GM19372 (cell line): ENCODE measurements at regions not wholly inside any gene's neighbourhood (a gene's known extent, or its start where the extent isn't known, plus 50 kb on each side); places are given as distances from the start of the nearest gene placed in this dataset.

ENCODE experiments used
- ATAC-seq: cut with Tn5 transposase; IDR thresholded peaks from one replicate; pipeline ENCODE4 v1.9.1; 2021; ENCODE audit warnings: mild to moderate bottlenecking, low read depth, moderate library complexity; ENCODE audit not compliant: unreplicated experiment

DNA sequence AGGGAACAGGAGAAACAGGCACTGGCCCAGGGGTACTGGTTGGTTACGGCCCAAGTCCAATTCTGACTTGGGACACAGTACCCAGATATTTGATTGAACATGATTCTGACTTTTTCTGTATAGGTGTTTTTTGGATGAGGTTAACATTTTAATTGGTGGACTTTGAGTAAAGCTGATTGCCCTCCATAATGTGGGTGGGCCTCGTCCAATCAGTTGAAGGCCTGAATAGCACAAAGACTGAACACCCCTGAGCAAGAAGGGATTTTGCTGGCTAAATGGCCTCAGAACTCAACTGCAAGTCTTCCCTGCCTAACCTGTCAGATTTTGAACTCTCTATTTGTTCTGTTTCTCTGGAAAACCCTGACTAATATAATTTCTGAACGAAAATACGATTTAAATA is 222.6 kb downstream of the TEX36 start:
- no peak for ATAC-seq

DNA sequence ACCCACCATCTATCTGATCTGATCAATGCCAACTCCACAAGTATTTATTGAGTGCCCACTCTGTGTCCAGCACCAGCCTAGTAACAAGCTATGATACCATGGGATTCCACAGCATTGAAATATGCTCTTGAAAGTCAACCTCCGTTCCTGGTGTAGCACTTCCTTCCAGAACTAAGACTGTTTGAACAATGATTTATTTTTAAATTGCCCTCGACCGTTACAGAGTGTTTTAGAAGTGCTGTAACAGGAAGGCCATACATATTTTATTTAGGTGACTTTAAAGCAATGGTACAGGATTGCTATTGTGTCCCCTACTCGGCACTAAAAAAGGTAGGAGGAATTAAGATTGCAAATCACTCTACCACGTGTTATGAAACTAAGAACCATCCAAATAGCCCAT is 225.6 kb downstream of the TEX36 start:
- ATAC-seq: no peak

DNA sequence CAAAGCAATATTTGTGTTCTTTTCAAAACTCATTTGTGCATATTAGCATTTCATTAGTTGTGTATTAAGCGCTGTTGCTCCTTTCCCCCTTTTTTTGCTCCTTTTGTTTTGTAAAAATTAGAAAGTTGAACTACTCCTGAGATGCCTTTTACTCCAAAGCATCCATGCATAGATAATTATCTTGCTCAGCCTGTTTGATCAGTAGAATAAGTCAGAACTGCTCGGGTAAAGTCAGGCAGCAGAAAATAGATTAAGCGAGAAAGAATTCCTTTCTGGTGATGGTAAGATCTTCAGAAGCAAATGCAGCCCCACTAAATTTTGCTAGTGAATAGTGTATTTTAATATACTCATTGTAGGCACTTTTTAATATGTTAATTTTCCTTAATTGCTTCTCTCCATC is 227.1 kb downstream of the TEX36 start:
- ATAC-seq: no peak

DNA sequence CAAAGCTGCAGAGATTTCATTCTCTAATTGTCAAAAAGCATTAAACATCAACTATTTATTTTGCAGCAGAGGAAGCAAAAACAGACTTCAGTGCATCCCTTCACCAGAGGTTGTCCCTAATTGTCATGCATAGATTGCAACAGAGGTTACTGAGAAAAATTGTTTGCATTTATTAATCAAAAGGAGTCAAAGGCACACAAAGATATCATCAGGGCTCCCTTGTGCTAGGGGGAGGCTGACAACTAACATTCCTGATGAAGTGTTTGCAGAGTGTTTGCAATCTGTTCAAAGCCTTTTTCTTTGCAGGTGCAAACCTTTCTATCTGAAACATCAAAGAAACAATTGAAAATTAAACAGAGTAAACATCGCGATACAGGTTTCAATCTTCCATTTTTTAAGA is 227.5 kb downstream of the TEX36 start:
- no peak for ATAC-seq

DNA sequence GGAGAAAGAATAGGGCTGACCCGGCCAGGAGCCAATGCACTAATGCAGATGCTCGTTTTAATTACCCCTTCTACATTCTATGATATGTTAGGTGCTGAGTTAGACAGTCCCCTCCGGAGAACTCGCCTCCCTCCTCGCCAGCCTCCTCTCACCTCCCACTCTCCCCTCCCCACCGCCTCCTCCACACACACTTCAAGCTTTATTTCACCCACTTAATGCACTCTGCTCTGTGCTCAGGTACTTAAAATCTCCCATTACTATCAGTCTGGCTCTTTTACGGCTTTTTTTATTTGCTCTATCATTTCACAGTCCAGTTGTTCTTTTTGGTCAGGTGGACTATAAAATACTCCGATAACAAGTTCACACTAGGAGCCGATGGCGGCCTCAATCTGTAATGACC is 231.6 kb downstream of the TEX36 start:
- no peak for ATAC-seq

DNA sequence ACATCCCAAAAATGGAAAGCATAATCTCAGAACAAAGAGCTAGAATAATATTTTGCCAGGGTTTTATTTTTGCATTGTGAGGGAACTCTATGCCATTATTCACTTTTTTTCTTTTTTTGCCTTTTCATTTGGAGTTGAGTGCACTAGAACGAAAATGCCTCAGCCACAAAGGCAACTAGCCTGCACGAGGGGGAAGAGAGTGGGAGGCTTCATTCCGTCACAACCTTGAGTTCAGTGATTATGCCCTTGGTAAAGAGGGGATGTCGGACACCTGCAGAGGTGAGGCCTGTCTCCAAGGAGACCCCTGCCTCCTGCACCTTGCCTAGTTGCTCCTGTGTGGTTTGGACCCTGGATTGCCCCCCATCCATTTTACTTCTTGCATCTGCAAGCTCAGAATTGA is 232.7 kb downstream of the TEX36 start:
- ATAC-seq: no peak

DNA sequence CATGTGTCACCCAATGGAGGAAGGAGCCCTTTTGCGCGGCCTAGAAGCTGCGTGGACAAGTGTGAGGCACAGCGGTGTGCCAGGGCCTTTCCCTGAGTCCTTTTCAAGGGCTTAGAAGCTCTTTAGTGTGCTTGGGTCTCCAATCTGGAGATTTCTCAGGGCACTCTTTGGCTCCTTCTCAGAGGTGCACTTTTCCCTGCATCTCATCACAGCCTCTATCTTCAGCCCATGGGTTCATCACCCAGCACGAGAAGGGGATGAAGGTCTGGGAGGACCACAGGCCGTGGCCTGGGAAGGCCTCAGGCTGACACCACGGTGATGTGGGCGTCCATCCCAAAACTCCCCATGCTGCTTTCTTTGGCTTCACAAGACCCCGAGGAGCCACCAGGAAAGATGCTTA is 233.4 kb downstream of the TEX36 start:
- ATAC-seq: no peak

DNA sequence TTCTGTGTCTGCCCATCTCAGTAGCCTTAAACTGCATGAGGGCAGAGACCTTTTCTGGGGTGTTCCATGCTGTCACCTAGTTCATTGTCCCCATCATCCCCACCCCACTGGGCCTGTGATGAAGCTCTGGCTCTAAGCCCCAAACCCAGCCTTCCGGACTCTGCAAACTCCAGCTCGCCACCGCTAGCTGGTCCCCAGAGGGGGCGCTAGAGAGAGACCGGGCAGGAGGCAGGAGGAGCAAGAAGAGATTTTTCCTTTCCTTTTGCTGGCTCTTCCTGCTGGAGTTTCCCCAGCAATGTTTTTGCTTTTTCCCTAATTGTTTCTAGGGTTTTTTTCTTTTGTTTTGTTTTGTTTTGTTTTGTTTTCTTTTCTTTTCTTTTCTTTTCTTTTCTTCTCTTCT is 234.4 kb downstream of the TEX36 start:
- ATAC-seq: no peak

DNA sequence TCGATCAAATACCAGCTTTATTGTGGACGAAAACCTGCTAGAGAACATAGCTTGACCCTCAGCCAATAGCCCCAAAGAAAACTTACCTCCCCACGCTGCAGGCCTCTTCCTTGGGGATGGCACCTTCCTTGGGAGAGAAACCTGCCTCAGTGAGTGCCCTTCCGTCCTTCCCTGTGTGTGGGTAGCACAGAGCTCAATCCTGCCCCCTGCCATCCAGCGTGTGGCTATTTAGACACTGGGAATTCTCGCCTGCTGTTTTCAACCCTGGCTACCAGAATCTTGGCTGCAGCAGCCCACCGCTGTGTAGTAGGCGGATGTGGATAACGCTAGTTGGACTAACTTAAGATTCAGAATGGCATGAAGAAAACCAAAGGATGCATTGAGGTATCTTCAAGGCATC is 238.2 kb downstream of the TEX36 start:
- ATAC-seq: no peak

DNA sequence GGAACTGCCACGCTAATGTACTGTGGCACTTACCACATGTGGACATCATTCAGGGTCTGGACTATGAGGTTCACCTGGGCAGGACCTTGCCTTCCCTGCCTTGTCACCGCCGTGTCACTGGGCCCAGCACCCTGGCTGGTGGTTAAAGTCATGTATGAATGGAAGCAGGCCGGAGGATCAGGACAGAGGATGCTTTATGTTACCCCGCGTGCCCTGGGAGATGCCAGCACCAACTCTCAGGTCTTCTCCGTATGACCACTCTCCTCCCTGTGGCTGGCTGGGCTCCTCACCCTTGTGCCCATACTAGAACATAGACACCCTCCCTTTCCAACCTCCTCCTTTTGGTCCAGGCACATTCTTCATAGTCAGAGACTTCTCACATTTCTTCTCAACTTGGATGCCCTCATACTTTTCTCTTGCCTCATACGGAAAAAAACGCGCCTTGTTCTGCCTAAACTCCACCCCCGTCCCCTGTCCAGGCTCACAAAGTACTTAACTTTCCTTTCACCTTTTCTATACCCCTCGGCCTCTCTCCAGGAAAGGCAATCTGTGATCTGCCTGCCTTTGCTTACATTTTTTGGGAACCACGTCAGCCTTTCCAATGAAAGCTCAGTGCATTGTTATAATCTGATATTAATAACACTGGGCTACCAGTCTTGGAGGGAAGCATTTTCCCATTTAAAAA is 240.0 kb downstream of the TEX36 start:
- ATAC-seq: no peak

DNA sequence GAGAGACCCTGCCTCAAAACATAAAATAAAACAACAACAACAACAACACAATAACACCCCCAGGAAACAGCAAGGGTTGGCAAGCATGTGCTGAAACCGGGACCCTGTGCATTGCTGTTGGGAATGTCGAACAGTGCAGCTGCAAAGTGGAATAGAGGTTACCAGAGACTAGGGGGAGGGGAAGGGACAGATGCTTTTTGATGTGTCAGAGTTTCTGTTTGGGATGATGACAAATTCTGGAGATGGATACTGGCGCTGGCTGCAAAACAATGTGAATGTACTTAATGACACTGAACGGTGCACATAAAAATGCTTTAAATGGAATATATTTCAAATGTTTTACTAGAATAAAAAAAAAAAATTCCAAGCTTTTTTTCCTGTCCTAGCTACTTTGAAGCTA is 241.8 kb downstream of the TEX36 start:
- no peak for ATAC-seq

DNA sequence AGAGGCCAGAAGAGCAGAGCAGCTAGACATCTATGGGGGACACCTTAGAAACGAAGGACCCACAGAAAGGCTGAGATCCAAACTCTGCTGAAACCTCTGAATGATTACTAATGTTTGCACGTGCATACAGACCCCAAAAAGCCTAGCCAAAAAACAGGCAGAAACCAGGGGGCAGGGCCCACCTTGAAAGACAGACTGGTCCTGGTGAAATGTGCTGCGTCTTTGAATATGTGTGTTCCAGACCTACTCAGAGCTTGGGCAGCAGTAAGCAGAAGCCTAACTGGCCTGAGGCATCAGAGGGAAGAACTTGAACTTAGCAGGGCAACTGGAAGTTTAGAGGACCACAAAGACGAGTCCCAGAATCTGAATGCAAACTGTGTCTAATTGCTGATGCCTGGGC is 251.8 kb downstream of the TEX36 start:
- no peak for ATAC-seq

DNA sequence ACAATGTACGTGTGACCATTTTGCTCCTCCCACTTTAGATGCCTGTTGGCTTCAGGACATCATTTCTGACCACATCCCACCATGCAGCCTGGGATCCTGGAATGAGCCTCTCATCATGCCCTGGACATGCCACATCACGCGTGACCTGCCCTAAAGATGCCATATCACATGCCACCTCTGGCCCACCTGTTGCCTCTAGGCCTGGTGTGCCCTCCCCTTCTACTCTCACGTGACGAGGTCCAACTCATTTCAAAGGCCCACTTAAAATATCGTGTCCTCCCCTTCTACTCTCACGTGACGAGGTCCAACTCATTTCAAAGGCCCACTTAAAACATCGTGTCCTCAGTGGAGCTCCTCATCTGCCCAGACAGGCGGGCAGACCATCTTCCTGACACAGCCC is 254.9 kb downstream of the TEX36 start:
- no peak for ATAC-seq

DNA sequence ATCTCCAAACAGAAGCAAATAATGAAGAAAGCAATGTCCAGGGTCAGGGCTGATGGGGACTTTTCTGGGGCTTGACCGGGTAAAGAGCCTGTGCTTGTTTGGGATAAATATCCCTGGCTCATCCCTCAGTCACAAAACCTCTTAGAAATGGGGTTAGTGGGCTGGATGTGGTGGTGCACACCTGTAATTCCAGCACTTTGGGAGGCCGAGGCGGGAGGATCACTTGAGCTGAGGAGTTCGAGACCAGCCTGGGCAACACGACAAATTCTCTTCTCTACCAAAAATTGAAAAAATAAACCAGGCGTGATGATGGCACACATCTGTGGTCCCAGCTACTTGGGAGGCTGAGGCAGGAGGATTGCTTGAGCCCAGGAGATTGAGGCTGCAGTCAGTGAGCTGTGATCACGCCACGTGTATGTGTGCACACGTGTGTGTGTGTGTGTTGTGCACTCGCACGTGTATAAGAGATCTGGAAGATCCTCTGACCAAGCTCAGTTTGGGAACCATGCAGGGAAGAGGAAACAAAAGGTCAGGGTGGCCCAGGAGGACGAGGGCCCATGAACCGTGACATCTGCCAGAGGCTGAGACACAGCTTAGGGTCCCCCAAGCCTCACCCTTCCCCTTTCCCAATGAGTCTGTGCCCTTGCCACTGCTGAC is 258.6 kb downstream of the TEX36 start:
- ATAC-seq: no peak

DNA sequence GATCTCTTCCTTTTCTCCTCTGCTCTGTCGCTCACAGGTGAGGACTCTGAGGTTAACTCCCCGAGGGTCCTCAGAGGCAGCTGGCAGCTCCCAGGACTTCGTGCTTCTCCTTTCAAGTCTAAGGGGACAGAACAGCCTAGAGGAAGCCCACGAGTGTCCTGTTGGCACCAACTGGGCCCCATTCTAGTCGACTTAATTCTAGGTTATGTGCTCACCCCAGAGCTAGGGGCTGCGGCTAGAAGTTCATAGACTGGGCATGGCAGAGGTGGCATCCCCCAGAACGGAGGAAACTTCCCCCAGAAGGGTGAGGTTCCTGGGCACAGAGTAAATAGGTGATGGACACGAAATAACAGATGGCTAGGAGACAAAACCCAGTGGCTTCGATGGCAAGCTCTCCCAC is 259.4 kb downstream of the TEX36 start:
- no peak for ATAC-seq

DNA sequence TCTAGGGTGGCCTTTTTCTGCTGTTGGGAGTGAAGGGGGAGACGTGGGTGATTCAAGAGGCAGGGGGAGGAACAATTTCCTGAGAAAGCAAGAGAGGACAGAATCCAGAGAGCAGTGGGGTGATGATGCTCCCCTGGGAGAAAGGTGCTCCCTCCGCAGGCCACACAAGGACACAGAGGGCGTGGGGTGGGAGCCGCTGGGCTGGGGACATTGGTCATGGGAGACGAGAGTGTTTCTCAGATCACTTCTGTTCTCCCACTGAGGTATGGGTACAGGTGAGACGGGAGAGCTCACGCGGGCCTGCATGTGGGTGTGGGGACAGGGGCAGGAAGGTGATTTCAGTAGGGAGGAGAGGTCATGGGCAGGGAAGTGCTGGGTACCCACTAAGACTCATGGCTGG is 259.5 kb upstream of the CTBP2 start:
- no peak for ATAC-seq

DNA sequence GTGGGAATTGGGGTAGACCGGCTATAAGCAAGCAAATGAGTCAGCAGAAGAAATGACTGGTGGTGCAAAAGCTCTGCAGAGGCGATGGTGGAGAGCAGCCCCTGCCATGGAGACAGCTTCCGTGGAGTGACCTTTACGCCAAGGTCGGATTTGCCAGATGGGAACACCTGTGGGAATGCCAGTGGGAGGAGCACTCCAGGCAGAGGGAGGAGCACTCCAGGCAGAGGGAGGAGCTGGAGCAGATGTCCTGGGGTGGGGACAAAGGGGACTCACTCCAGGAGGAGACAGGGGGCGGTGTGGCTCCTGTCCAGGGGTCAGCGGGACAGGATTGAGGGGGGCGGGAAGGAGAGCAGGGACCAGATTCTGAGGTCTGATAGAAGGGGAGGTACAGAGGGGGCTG is 258.8 kb upstream of the CTBP2 start:
- ATAC-seq: no peak

DNA sequence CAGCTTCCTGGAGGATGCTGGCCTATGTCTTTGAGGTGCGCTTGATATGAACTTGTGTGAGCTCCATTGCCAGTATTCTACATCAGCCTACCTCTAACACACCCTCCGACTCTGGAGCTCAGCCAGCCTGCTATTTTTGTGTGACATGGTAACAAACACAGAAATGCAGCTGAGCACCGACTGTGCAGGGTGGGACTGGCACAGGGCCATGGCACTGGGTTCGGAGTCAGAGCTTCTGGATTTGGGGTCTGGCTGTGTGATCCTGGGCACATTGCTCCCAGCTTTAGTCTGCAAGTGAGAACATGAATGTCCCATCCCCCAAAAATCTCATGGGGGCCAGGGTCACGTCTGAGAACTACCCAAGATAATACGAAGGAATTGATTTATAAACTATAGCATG is 257.2 kb upstream of the CTBP2 start:
- ATAC-seq: no peak

DNA sequence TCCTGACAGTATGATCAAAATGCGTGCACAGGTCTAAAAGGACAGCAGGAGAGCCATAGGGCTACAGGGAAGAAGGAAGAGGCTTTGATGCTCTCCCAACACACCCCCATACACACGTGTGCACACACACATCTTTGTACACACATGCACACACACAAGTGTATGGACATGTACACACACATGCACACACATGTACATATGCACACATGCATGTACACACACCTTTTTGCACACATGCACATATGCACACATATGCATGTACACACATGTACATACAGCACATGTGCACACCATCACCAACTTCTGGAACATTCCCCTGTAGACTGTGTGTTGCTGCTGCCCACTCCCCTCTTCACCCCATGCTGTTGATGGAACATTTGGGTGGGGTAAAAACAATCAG is 255.6 kb upstream of the CTBP2 start:
- ATAC-seq: no peak

DNA sequence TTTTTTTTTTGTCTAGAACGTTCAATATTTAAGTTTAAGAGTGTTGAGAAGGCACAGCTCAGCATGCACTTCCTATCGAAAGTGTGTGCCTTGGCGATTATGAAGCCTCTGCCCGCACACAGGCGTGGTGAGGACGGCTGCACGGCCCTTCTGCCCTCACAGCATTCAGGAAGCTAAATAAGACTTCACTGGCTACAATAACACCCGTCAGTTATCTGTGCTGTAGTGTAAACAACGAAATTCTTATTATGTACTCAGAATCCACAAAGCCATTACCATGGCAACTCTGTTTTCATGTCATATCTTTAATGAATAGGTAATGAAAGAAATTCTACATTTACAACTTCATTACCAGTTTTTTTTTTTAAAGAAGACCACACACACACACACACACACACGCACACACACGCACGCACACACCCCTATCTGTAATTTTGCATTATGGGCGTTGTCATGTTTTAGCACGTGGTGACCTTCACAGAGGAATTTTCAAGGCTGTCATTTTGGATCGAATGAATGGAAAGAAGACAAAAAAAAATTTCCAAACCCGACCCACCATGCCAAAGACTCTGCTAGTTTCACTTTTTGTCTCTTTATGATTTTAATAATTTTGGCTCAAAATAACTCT is 254.8 kb upstream of the CTBP2 start:
- no peak for ATAC-seq

DNA sequence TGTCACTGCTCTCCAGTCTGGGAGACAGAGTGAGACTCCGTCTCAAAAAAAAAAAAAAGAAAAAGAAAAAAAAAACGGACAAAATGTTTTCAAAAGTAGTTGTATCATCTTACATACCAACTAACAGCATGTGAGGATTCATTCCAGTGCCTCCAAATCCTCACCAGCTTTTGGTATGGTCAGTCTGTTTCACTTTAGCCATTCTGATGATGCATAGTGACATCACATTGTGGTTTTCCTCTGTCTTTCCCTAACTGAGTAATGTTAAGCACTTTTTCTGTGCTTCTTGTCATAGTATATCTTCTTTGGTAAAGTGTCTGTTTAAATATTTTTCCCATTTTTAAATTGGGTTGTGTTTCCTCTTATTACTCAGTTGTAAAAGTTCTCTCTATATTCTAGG is 251.4 kb upstream of the CTBP2 start:
- no peak for ATAC-seq

DNA sequence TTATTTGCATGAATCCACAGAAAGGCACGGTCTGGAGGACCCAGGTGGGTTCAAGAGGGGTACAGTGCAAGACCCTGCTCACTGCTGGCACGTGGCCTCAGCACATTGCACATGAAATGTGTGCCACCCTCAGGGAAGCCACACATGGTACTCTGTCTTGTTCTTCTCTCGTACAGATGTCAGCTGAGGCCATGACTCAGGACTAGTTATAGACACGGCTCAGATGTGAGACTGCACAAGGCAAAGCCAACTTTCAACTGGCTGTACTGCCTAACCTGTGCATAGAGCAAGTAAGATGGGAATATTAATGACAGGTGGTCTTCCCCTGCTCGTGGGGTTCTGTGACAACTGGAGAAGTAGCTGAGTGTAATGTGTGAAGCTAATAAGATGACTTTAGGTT is 249.4 kb upstream of the CTBP2 start:
- ATAC-seq: no peak
